GM18868 (cell line): ENCODE measurements at regions not wholly inside any gene's neighbourhood (a gene's known extent, or its start where the extent isn't known, plus 50 kb on each side); places are given as distances from the start of the nearest gene placed in this dataset.
A peak's percentile ranks its signal among the peaks of the same experiment; 100 is the strongest.

Experiments
- ATAC-seq: cut with Tn5 transposase; IDR thresholded peaks from one replicate; pipeline ENCODE4 v1.9.1; 2021; ENCODE audit warnings: mild to moderate bottlenecking, moderate library complexity; ENCODE audit not compliant: unreplicated experiment

GRCh38 chr14:34247605-34248004 lies 214.4 kb downstream of the SPTSSA start:
- ATAC-seq, result no peak

GRCh38 chr14:34246206-34246605 lies 215.8 kb downstream of the SPTSSA start:
- no peak for ATAC-seq

GRCh38 chr14:34243401-34243800 lies 218.6 kb downstream of the SPTSSA start:
- ATAC-seq, result no peak

- no peak for ATAC-seq
Measured at GRCh38 chr14:34243001-34243400, 219.0 kb downstream of the SPTSSA start.

- no peak for ATAC-seq
Measured at GRCh38 chr14:34241185-34241711, 220.8 kb downstream of the SPTSSA start.

- no peak for ATAC-seq
Measured at GRCh38 chr14:34238610-34239009, 223.4 kb downstream of the SPTSSA start.

GRCh38 chr14:34237677-34238076 lies 224.4 kb downstream of the SPTSSA start:
- ATAC-seq, result no peak

- ATAC-seq, result no peak
Measured at GRCh38 chr14:34237081-34237480, 225.0 kb downstream of the SPTSSA start.

- ATAC-seq, result no peak
Measured at GRCh38 chr14:34235643-34236300, 226.3 kb downstream of the SPTSSA start.

GRCh38 chr14:34234258-34234657 lies 227.8 kb downstream of the SPTSSA start:
- ATAC-seq, result no peak

- ATAC-seq, result no peak
Measured at GRCh38 chr14:34233619-34234018, 228.4 kb downstream of the SPTSSA start.

- ATAC-seq, result no peak
Measured at GRCh38 chr14:34232790-34233189, 229.2 kb downstream of the SPTSSA start.

- ATAC-seq, result no peak
Measured at GRCh38 chr14:34231626-34232025, 230.4 kb downstream of the SPTSSA start.

- ATAC-seq, result no peak
Measured at GRCh38 chr14:34229140-34229539, 232.9 kb downstream of the SPTSSA start.

GRCh38 chr14:34228650-34228976 lies 233.4 kb downstream of the SPTSSA start:
- ATAC-seq, result no peak

GRCh38 chr14:34227834-34228649 lies 234.0 kb downstream of the SPTSSA start:
- peak; percentile 96 for ATAC-seq

GRCh38 chr14:34224221-34224620 lies 237.8 kb downstream of the SPTSSA start:
- no peak for ATAC-seq

GRCh38 chr14:34223373-34224148 lies 238.5 kb downstream of the SPTSSA start:
- no peak for ATAC-seq

GRCh38 chr14:34222867-34223266 lies 239.2 kb downstream of the SPTSSA start:
- no peak for ATAC-seq

- no peak for ATAC-seq
Measured at GRCh38 chr14:34222122-34222521, 239.9 kb downstream of the SPTSSA start.

- ATAC-seq, result peak; percentile 92
Measured at GRCh38 chr14:34220921-34221320, 241.1 kb downstream of the SPTSSA start.

- ATAC-seq, result no peak
Measured at GRCh38 chr14:34220378-34220706, 241.7 kb downstream of the SPTSSA start.
